H1 (cell line): ENCODE measurements at regions not wholly inside any gene's neighbourhood (a gene's known extent, or its start where the extent isn't known, plus 50 kb on each side); places are given as distances from the start of the nearest gene placed in this dataset.

ENCODE experiments used
- CTCF ChIA-PET: fragments of 300-600 bp; sonication (Branson Sonifier 250); formaldehyde crosslinking; loops from one replicate; lab custom pipeline; 2021; ENCODE audit not compliant: partially characterized antibody; lab: Charles Lee
- POLR2A ChIA-PET: fragments of 300-600 bp; sonication (Branson Sonifier 250); formaldehyde crosslinking; loops from one replicate; lab custom pipeline; 2021; ENCODE audit warnings: inconsistent platforms; ENCODE audit not compliant: partially characterized antibody; lab: Charles Lee
- DNase-seq, 2 experiments: peaks; one replicate each; pipeline versions ENCODE4 v3.0.0 to v3.0.0-alpha.2; 2010 to 2022; ENCODE audit warnings: low spot score in 2 of 2, low read depth in 1 of 2, mixed read lengths in 1 of 2
- FAIRE-seq: peaks from 2 replicates; lab custom pipeline; 2011; peaks lifted over from hg19 to GRCh38; lab: Jason Lieb, UNC
- H2AFZ ChIP-seq: 2 replicates; pipeline ENCODE4 v1.8.1; 2012; ENCODE audit warnings: low read length, inconsistent platforms
- H2AK5ac ChIP-seq: 2 replicates; pipeline ENCODE4 v1.6.1; 2013; ENCODE audit warnings: low read depth, low read length
- H2BK120ac ChIP-seq: replicated peaks from 2 replicates; pipeline ENCODE3; 2013; ENCODE audit warnings: low read depth, low read length, inconsistent platforms
- H2BK12ac ChIP-seq: 2 replicates; pipeline ENCODE4 v1.6.1; 2013; ENCODE audit warnings: low read depth, low read length
- H2BK15ac ChIP-seq: 2 replicates; pipeline ENCODE4 v1.6.1; 2013; ENCODE audit warnings: low read length
- H2BK20ac ChIP-seq: 2 replicates; pipeline ENCODE4 v1.6.1; 2013; ENCODE audit warnings: low read length
- H2BK5ac ChIP-seq: 2 replicates; pipeline ENCODE4 v1.6.1; 2013; ENCODE audit warnings: low read depth, low read length
- H3K14ac ChIP-seq: 2 replicates; pipeline ENCODE4 v1.6.1; 2013; ENCODE audit warnings: inconsistent platforms; ENCODE audit not compliant: insufficient read length
- H3K18ac ChIP-seq: 2 replicates; pipeline ENCODE4 v1.6.1; 2013; ENCODE audit warnings: low read length; ENCODE audit errors: extremely low read depth
- H3K23ac ChIP-seq: 2 replicates; pipeline ENCODE4 v1.6.1; 2013; ENCODE audit warnings: inconsistent platforms; ENCODE audit not compliant: insufficient read length
- H3K23me2 ChIP-seq: 2 replicates; pipeline ENCODE4 v1.6.1; 2013; ENCODE audit warnings: low read depth, low read length
- H3K27ac ChIP-seq: 2 replicates; pipeline ENCODE4 v1.6.1; 2011; ENCODE audit warnings: low read depth, low read length, inconsistent platforms
- H3K27me3 ChIP-seq, 4 experiments: replicated peaks in 1 of 4; 1 replicate in 1 of 4; 2 replicates in 3 of 4; pipeline versions ENCODE4 v1.6.1 to v1.8.1; 2011 to 2013; ENCODE audit warnings: low read length in 3 of 4, mild to moderate bottlenecking in 3 of 4, inconsistent platforms in 2 of 4, mixed read lengths in 2 of 4, moderate library complexity in 1 of 4; ENCODE audit not compliant: control insufficient read depth in 3 of 4, insufficient read depth in 3 of 4; ENCODE audit errors: extremely low read depth in 1 of 4
- H3K36me3 ChIP-seq, 4 experiments: 2 replicates each; pipeline versions ENCODE4 v1.6.1 to v1.8.1; 2011 to 2013; ENCODE audit warnings: mild to moderate bottlenecking in 4 of 4, low read length in 3 of 4, moderate library complexity in 2 of 4, control low read depth in 1 of 4, inconsistent platforms in 1 of 4; ENCODE audit not compliant: insufficient read depth in 4 of 4, control insufficient read depth in 2 of 4
- H3K4ac ChIP-seq: replicated peaks from 2 replicates; pipeline ENCODE3; 2013; ENCODE audit warnings: low read length, low read depth, mixed read lengths, inconsistent platforms; ENCODE audit not compliant: insufficient read length
- H3K4me1 ChIP-seq, 4 experiments: replicated peaks in 1 of 4; 1 replicate in 1 of 4; 2 replicates in 3 of 4; pipeline versions ENCODE4 v1.6.1 to v1.8.1; 2011 to 2013; ENCODE audit warnings: low read length in 3 of 4, inconsistent platforms in 2 of 4, mixed read lengths in 1 of 4; ENCODE audit not compliant: insufficient read depth in 4 of 4, control insufficient read depth in 3 of 4
- H3K4me2 ChIP-seq, 2 experiments: 2 replicates each; pipeline versions ENCODE4 v1.6.1 to v1.8.1; 2011 to 2013; ENCODE audit warnings: low read depth in 2 of 2, low read length in 2 of 2, control low read depth in 1 of 2, inconsistent platforms in 1 of 2, mild to moderate bottlenecking in 1 of 2; ENCODE audit not compliant: insufficient read depth in 1 of 2
- H3K4me3 ChIP-seq, 4 experiments: fragments of 200-600, 300-600 bp in 1 of 4; sonication (generic), shearing (Covaris generic), sonication (Bioruptor Twin) in 1 of 4; 2 replicates each; pipeline versions ENCODE4 v1.5.1 to v1.8.1; 2011 to 2016; ENCODE audit warnings: low read length in 4 of 4, low read depth in 3 of 4, control low read depth in 2 of 4, inconsistent platforms in 2 of 4, mild to moderate bottlenecking in 2 of 4, mixed read lengths in 1 of 4, moderate library complexity in 1 of 4; ENCODE audit not compliant: insufficient read depth in 2 of 4; ENCODE audit errors: extremely low read depth in 1 of 4
- H3K56ac ChIP-seq: replicated peaks from 2 replicates; pipeline ENCODE3; 2013; ENCODE audit warnings: low read depth, mild to moderate bottlenecking, mixed read lengths, low read length, inconsistent platforms; ENCODE audit not compliant: insufficient read length
- H3K79me1 ChIP-seq: 2 replicates; pipeline ENCODE4 v1.6.1; 2013; ENCODE audit warnings: low read depth, low read length, control low read depth
- H3K79me2 ChIP-seq, 2 experiments: 2 replicates each; pipeline versions ENCODE4 v1.6.1 to v1.8.1; 2012 to 2013; ENCODE audit warnings: low read length in 2 of 2, mild to moderate bottlenecking in 2 of 2, inconsistent platforms in 1 of 2; ENCODE audit not compliant: insufficient read depth in 2 of 2, control insufficient read depth in 1 of 2
- H3K9ac ChIP-seq, 4 experiments: replicated peaks in 1 of 4; 1 replicate in 1 of 4; 2 replicates in 3 of 4; pipeline versions ENCODE4 v1.6.1 to v1.8.1; 2011 to 2013; ENCODE audit warnings: low read depth in 3 of 4, low read length in 3 of 4, control low read depth in 2 of 4, mild to moderate bottlenecking in 2 of 4, moderate library complexity in 2 of 4, inconsistent platforms in 1 of 4; ENCODE audit errors: extremely low read depth in 1 of 4
- H3K9me3 ChIP-seq, 2 experiments: 2 replicates each; pipeline versions ENCODE4 v1.6.1 to v1.8.1; 2012 to 2013; ENCODE audit warnings: mild to moderate bottlenecking in 2 of 2, moderate library complexity in 2 of 2, control low read depth in 1 of 2, inconsistent platforms in 1 of 2, low read depth in 1 of 2, low read length in 1 of 2, mixed read lengths in 1 of 2; ENCODE audit not compliant: insufficient read depth in 2 of 2
- H4K20me1 ChIP-seq, 2 experiments: replicated peaks in 1 of 2; 2 replicates each; pipeline versions ENCODE3 to v1.8.1; 2011 to 2013; ENCODE audit warnings: inconsistent platforms in 2 of 2, low read length in 2 of 2, mild to moderate bottlenecking in 1 of 2; ENCODE audit not compliant: insufficient read depth in 2 of 2, control insufficient read depth in 1 of 2
- H4K5ac ChIP-seq: 2 replicates; pipeline ENCODE4 v1.6.1; 2013; ENCODE audit warnings: low read length, low read depth, mixed read lengths, inconsistent platforms; ENCODE audit not compliant: insufficient read length
- H4K8ac ChIP-seq: 2 replicates; pipeline ENCODE4 v1.8.0; 2013; ENCODE audit warnings: mild to moderate bottlenecking, moderate library complexity, low read length, inconsistent platforms; ENCODE audit not compliant: insufficient read depth; ENCODE audit errors: extremely low read depth
- H4K91ac ChIP-seq: replicated peaks from 2 replicates; pipeline ENCODE3; 2013; ENCODE audit warnings: low read length, mixed read lengths, inconsistent platforms; ENCODE audit not compliant: insufficient read length
- CHD1 ChIP-seq: IDR thresholded peaks from 2 replicates; pipeline ENCODE4 v1.6.1; 2012; ENCODE audit warnings: low read depth, low read length, improper control_type of control experiment
- JUN ChIP-seq: IDR thresholded peaks from 2 replicates; pipeline ENCODE4 v1.6.1; 2011; ENCODE audit warnings: low read depth, mild to moderate bottlenecking, improper control_type of control experiment, low read length

DNA sequence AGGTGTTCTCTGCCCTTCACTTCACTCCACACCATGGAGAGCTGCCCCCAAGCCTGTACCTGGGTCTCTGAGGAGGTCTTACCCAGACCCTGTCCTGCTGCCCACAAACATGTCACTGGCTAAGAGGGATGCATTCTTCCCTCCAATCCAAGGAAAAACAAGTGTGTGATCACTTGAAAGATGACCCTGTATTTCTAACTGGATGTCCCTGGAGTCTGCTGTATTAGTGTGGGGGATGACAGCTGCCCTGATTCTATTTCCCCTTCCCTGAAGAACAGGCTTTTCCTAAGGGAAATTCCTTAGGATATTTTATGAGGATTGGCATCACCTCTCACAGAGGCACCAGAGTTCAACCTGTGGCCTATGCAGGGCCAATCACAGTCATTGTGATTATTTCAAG lies 55.0 kb upstream of the GATA2 start:
- H4K5ac ChIP-seq: no peak overlapping the region
- no peak overlapping the region for H3K4me3 ChIP-seq
- peaks cover 0 to 9% (median 3%) of the 10 kb centered on the region in 4 experiments; a peak in 4 of 7 replicates for H3K4me1 ChIP-seq
- H3K9ac ChIP-seq: no peak overlapping the region
- H3K27me3 ChIP-seq: peaks cover 0 to 3% (median 0%) of the 10 kb centered on the region in 4 experiments; a peak in 1 of 7 replicates
- FAIRE-seq (no peak), DNase-seq (no peak)
- no peaks in the 10 kb centered on the region for H3K79me2 ChIP-seq
- no peaks in the 10 kb centered on the region for H4K20me1 ChIP-seq
- H3K56ac ChIP-seq: no peak overlapping the region
- no peak overlapping the region for H3K4ac ChIP-seq
- H2AK5ac ChIP-seq: peak overlapping the region; percentile 40; the same call in 1 of the 2 replicates
- H4K8ac ChIP-seq: no peak overlapping the region
- H3K27ac ChIP-seq: no peak overlapping the region
- ChIA-PET POLR2A (no interaction called here), CTCF (interaction anchor here (0.6 to 2.6 kb wide), 4 partner anchors 25 to 316 kb away, joined by 3 to 9 read pairs (median 5); no protein-coding TSS in a partner anchor)
- no peaks in the 10 kb centered on the region for H3K9me3 ChIP-seq
- no peak overlapping the region for H3K18ac ChIP-seq
- no peak overlapping the region for H3K23ac ChIP-seq
- no peak overlapping the region for H2BK20ac ChIP-seq
- peak overlapping the region; percentile 30 for H4K91ac ChIP-seq
- no peak overlapping the region for H2BK120ac ChIP-seq
- no peak overlapping the region for H3K14ac ChIP-seq
- H3K23me2 ChIP-seq: no peaks in the 10 kb centered on the region
- H3K79me1 ChIP-seq: no peaks in the 10 kb centered on the region
- no peak overlapping the region for H3K4me2 ChIP-seq
- H2AFZ ChIP-seq: no peak overlapping the region
- no peaks in the 10 kb centered on the region for H3K36me3 ChIP-seq
- no peak overlapping the region for H2BK5ac ChIP-seq
- no peak overlapping the region for H2BK15ac ChIP-seq
- H2BK12ac ChIP-seq: 0 out of 2 replicates have a peak overlapping the region, but pooled peaks have one; percentile 50
- TF ChIP-seq JUN (no peak), CHD1 (no peak)
